IMR-90 (cell line): ENCODE measurements at regions not wholly inside any gene's neighbourhood (a gene's known extent, or its start where the extent isn't known, plus 50 kb on each side); places are given as distances from the start of the nearest gene placed in this dataset.

Experiments
- ATAC-seq: fragments of 200-7000 bp; cut with Tn5 transposase; 2 replicates; pipeline ENCODE4 v1.9.1; 2020; ENCODE audit warnings: low read depth, mild to moderate bottlenecking, moderate library complexity
- BruUV-seq: library from RNA; stranded (reverse); fragments of 400-500 nt; replicated peaks from 2 replicates; lab custom pipeline; 2021; lab: Mats Ljungman, UMichigan
- CTCF ChIA-PET: fragments of 300-600 bp; formaldehyde crosslinking; extraction: SDS; loops from one replicate; lab custom pipeline; 2021; ENCODE audit warnings: antibody characterized with exemption; lab: Yijun Ruan, JAX
- POLR2A ChIA-PET: fragments of 300-600 bp; sonication (Branson Sonifier 250); formaldehyde crosslinking; loops from one replicate; lab custom pipeline; 2022; ENCODE audit warnings: antibody characterized with exemption; ENCODE audit not compliant: unreplicated experiment; lab: Charles Lee
- DNase-seq: peaks from one replicate; pipeline ENCODE4 v3.0.0; 2013
- H2AFZ ChIP-seq: replicated peaks from 2 replicates; pipeline ENCODE3; 2013; ENCODE audit warnings: low read length, mild to moderate bottlenecking; ENCODE audit not compliant: poor library complexity
- H2AK5ac ChIP-seq: 2 replicates; pipeline ENCODE4 v1.6.1; 2013; ENCODE audit warnings: low read depth, low read length, inconsistent platforms
- H2AK9ac ChIP-seq: replicated peaks from 2 replicates; pipeline ENCODE3; 2013; ENCODE audit warnings: mild to moderate bottlenecking, low read depth, low read length, moderate library complexity; ENCODE audit not compliant: poor library complexity
- H2BK120ac ChIP-seq: 2 replicates; pipeline ENCODE4 v1.6.1; 2013; ENCODE audit warnings: low read depth, low read length, inconsistent platforms
- H2BK15ac ChIP-seq: 3 replicates; pipeline ENCODE4 v1.6.1; 2013; ENCODE audit warnings: low read depth, low read length, inconsistent platforms
- H2BK20ac ChIP-seq: 2 replicates; pipeline ENCODE4 v1.6.1; 2013; ENCODE audit warnings: low read depth, mild to moderate bottlenecking, inconsistent platforms, low read length, moderate library complexity
- H2BK5ac ChIP-seq: 2 replicates; pipeline ENCODE4 v1.6.1; 2013; ENCODE audit warnings: mild to moderate bottlenecking, low read depth, low read length, inconsistent platforms; ENCODE audit not compliant: poor library complexity, severe bottlenecking
- H3K14ac ChIP-seq: replicated peaks from 2 replicates; pipeline ENCODE4 v1.6.1; 2013; ENCODE audit warnings: low read depth, low read length, inconsistent platforms
- H3K18ac ChIP-seq: 2 replicates; pipeline ENCODE4 v1.6.1; 2013; ENCODE audit warnings: low read depth, low read length, control low read depth
- H3K23ac ChIP-seq: 2 replicates; pipeline ENCODE4 v1.6.1; 2013; ENCODE audit warnings: low read depth, low read length, inconsistent platforms
- H3K27ac ChIP-seq: 2 replicates; pipeline ENCODE4 v1.5.1; 2013; ENCODE audit warnings: mild to moderate bottlenecking, control low read depth, low read length; ENCODE audit not compliant: insufficient read depth
- H3K27me3 ChIP-seq: 2 replicates; pipeline ENCODE4 v1.6.1; 2013; ENCODE audit warnings: low read length; ENCODE audit not compliant: control insufficient read depth, insufficient read depth
- H3K36me3 ChIP-seq: 2 replicates; pipeline ENCODE4 v1.6.1; 2013; ENCODE audit warnings: low read length, mixed read lengths; ENCODE audit not compliant: control insufficient read depth, insufficient read depth
- H3K4ac ChIP-seq: 2 replicates; pipeline ENCODE4 v1.6.1; 2013; ENCODE audit warnings: low read depth, low read length, inconsistent platforms
- H3K4me1 ChIP-seq: 2 replicates; pipeline ENCODE4 v1.6.1; 2013; ENCODE audit warnings: low read length, mixed read lengths; ENCODE audit not compliant: control insufficient read depth, insufficient read depth
- H3K4me2 ChIP-seq: 2 replicates; pipeline ENCODE4 v1.6.1; 2013; ENCODE audit warnings: low read depth, mild to moderate bottlenecking, control low read depth, low read length, moderate library complexity
- H3K4me3 ChIP-seq: 2 replicates; pipeline ENCODE4 v1.5.1; 2013; ENCODE audit warnings: low read depth, mild to moderate bottlenecking, control low read depth, low read length, moderate library complexity; ENCODE audit not compliant: insufficient read depth
- H3K56ac ChIP-seq: 2 replicates; pipeline ENCODE4 v1.6.1; 2013; ENCODE audit warnings: low read length, inconsistent platforms; ENCODE audit not compliant: insufficient read depth; ENCODE audit errors: extremely low read depth
- H3K79me1 ChIP-seq, 2 experiments: 2 replicates each; pipeline ENCODE4 v1.6.1; 2013; ENCODE audit warnings: low read length in 2 of 2, inconsistent platforms in 1 of 2, low read depth in 1 of 2
- H3K9ac ChIP-seq: 2 replicates; pipeline ENCODE4 v1.6.1; 2013; ENCODE audit warnings: low read depth, low read length, control low read depth
- H3K9me1 ChIP-seq: 2 replicates; pipeline ENCODE4 v1.6.1; 2013; ENCODE audit warnings: low read length, inconsistent platforms; ENCODE audit not compliant: insufficient read depth
- H3K9me3 ChIP-seq: 2 replicates; pipeline ENCODE4 v1.6.1; 2013; ENCODE audit warnings: low read length; ENCODE audit not compliant: control insufficient read depth, insufficient read depth
- H4K20me1 ChIP-seq: 2 replicates; pipeline ENCODE4 v1.6.1; 2013; ENCODE audit warnings: low read length, inconsistent platforms; ENCODE audit not compliant: insufficient read depth
- H4K5ac ChIP-seq: 2 replicates; pipeline ENCODE4 v1.6.1; 2013; ENCODE audit warnings: mild to moderate bottlenecking, low read depth, low read length, control low read depth
- H4K8ac ChIP-seq, 2 experiments: 2 replicates each; pipeline ENCODE4 v1.6.1; 2013; ENCODE audit warnings: low read depth in 2 of 2, low read length in 2 of 2, control low read depth in 1 of 2, inconsistent platforms in 1 of 2
- H4K91ac ChIP-seq: 2 replicates; pipeline ENCODE4 v1.6.1; 2013; ENCODE audit warnings: low read depth, low read length, inconsistent platforms; ENCODE audit not compliant: insufficient read depth
- CEBPB ChIP-seq: IDR thresholded peaks from 2 replicates; pipeline ENCODE4 v1.6.1; 2012; ENCODE audit warnings: low read depth, low read length, improper control_type of control experiment
- NFE2L2 ChIP-seq: fragments of 150-350 bp; IDR thresholded peaks from 2 replicates; pipeline ENCODE4 v1.6.1; 2016; ENCODE audit warnings: low read depth, mild to moderate bottlenecking, low read length
- WGBS, 2 experiments: methylation state at CpG; one replicate each; pipeline versions ENCODE4 v1.1.5 to v1.1.7; 2013; ENCODE audit warnings: missing lambda C conversion rate in 2 of 2; ENCODE audit not compliant: insufficient read length in 1 of 2; ENCODE audit errors: extremely low coverage in 2 of 2; 5-methylcytosine and 5-hydroxymethylcytosine counted together
- dilution Hi-C: fragments of 300-500 bp; cut with HindIII; formaldehyde crosslinking; loops from one replicate; pipeline ENCODE4 v1.14.3; 2018; ENCODE audit warnings: low sequenced_read_pairs; ENCODE audit not compliant: unreplicated experiment
- in situ Hi-C: fragments of 300-500 bp; cut with MboI; formaldehyde crosslinking; loops from 3 replicates; pipeline ENCODE4 v1.14.3; 2019; ENCODE audit warnings: low sequenced_read_pairs, inconsistent platforms, mixed read lengths
- intact Hi-C: fragments of 100-400 bp; cut with micrococcal nuclease; formaldehyde crosslinking; loops from 2 replicates; pipeline ENCODE4 v1.10.0; 2022

- Histone ChIP-seq H3K23ac (no peak overlapping the region), H3K4ac (no peak overlapping the region), H3K4me2 (no peak overlapping the region), H4K5ac (no peak overlapping the region), H3K9me1 (no peaks in the 10 kb centered on the region), H3K36me3 (no peaks in the 10 kb centered on the region), H2BK20ac (no peak overlapping the region), H2BK120ac (no peak overlapping the region), H3K27ac (no peak overlapping the region), H3K14ac (no peak overlapping the region), H2AK5ac (no peak overlapping the region), H3K4me1 (no peaks in the 10 kb centered on the region), H3K79me1 (no peaks in the 10 kb centered on the region), H2BK5ac (no peak overlapping the region), H3K56ac (no peak overlapping the region), H3K9me3 (peaks cover 11% of the 10 kb centered on the region), H4K20me1 (no peaks in the 10 kb centered on the region), H3K9ac (no peak overlapping the region), H4K91ac (no peak overlapping the region), H2BK15ac (no peak overlapping the region), H3K18ac (no peak overlapping the region), H3K4me3 (no peak overlapping the region), H2AFZ (no peak overlapping the region), H3K27me3 (no peaks in the 10 kb centered on the region), H4K8ac (no peak overlapping the region), H2AK9ac (no peak overlapping the region)
- ChIA-PET CTCF (no interaction called here), POLR2A (no interaction called here)
- in situ Hi-C loops (no loop called here), intact Hi-C loops (no loop called here), dilution Hi-C loops (no loop called here)
- TF ChIP-seq CEBPB (no peak), NFE2L2 (no peak)
- no TSS peak for BruUV-seq
- no peak for ATAC-seq
- WGBS, 2 experiments: 7% methylated on average over 2 of the region's 2 CpGs; no CpG with 5 or more reads in 1 of the 2 experiments
- no peak for DNase-seq
Observed at GRCh38 chr2:139867601-139868226, 1087.5 kb upstream of the NXPH2 start.
